ENCODE measurements at regions not wholly inside any gene's neighbourhood (a gene's known extent, or its start where the extent isn't known, plus 50 kb on each side); places are given as distances from the start of the nearest gene placed in this dataset.

- H3K4me2 ChIP-seq (ENCODE audit: control insufficient read depth, extremely low read depth, insufficient read depth, low read depth, low read length) = no peak overlapping the region
- H3K4me1 ChIP-seq (ENCODE audit: control insufficient read depth, extremely low read depth, insufficient read depth, low read length) = peaks cover 9% of the 10 kb centered on the region
- H3K9ac ChIP-seq (ENCODE audit: control insufficient read depth, extremely low read depth, insufficient read depth, low read length) = no peak overlapping the region
- H3K4me3 ChIP-seq (ENCODE audit: control insufficient read depth in 2 of 3, extremely low read depth in 1 of 3, insufficient read depth in 2 of 3, low read depth in 1 of 3, low read length in 3 of 3) = no peak overlapping the region
- no peaks in the 10 kb centered on the region for H3K9me3 ChIP-seq (ENCODE audit: control insufficient read depth, low read depth, low read length)
- no peaks in the 10 kb centered on the region for H3K9me1 ChIP-seq (ENCODE audit: control insufficient read depth, extremely low read depth, insufficient read depth, low read length)
- no peak overlapping the region for H2AFZ ChIP-seq (ENCODE audit: control insufficient read depth, low read length)
- FAIRE-seq = no peak
- H3K36me3 ChIP-seq (ENCODE audit: control insufficient read depth in 2 of 2, extremely low read depth in 1 of 2, insufficient read depth in 2 of 2, low read length in 2 of 2) = no peaks in the 10 kb centered on the region
- no peaks in the 10 kb centered on the region for H4K20me1 ChIP-seq (ENCODE audit: control insufficient read depth, extremely low read depth, insufficient read depth, low read length)
- DNase-seq (ENCODE audit: low read depth, low spot score) = no peak
- dilution Hi-C loops (cut with MboI; ENCODE audit: extremely low pct_ligation_motif_present, low sequenced_read_pairs) = no loop called here
- H3K79me2 ChIP-seq (ENCODE audit: control insufficient read depth, insufficient read depth, low read length) = no peaks in the 10 kb centered on the region
- no peak overlapping the region for H3K27ac ChIP-seq (ENCODE audit: control insufficient read depth, insufficient read depth, low read length)
- peaks cover 5% of the 10 kb centered on the region for H3K27me3 ChIP-seq (ENCODE audit: control insufficient read depth, extremely low read depth, insufficient read depth, low read length)
- TF ChIP-seq CTCF (optimal IDR thresholded peaks at IDR 0.05 in 1 of 3, IDR thresholded peaks at IDR 0.05 in 1 of 3, conservative IDR thresholded peaks at IDR 0.05 in 1 of 3; ENCODE audit: extremely low read depth in 1 of 3, insufficient read depth in 2 of 3, low read length in 3 of 3) = no peak
- TF ChIP-seq EZH2 (IDR thresholded peaks at IDR 0.05; ENCODE audit: low read length) = no peak
Measured at GRCh38 chr1:29804181-29804899, 568.0 kb downstream of the PTPRU start.

GRCh38 chr1:29803486-29803885 is 567.2 kb downstream of the PTPRU start:
- no peak for DNase-seq (ENCODE audit: low read depth, low spot score)
- no peaks in the 10 kb centered on the region for H4K20me1 ChIP-seq (ENCODE audit: control insufficient read depth, extremely low read depth, insufficient read depth, low read length)
- H3K27me3 ChIP-seq (ENCODE audit: control insufficient read depth, extremely low read depth, insufficient read depth, low read length) = peaks cover 5% of the 10 kb centered on the region
- no peak overlapping the region for H3K4me3 ChIP-seq (ENCODE audit: control insufficient read depth in 2 of 3, extremely low read depth in 1 of 3, insufficient read depth in 2 of 3, low read depth in 1 of 3, low read length in 3 of 3)
- no peaks in the 10 kb centered on the region for H3K9me3 ChIP-seq (ENCODE audit: control insufficient read depth, low read depth, low read length)
- dilution Hi-C loops (cut with MboI; ENCODE audit: extremely low pct_ligation_motif_present, low sequenced_read_pairs) = no loop called here
- no peaks in the 10 kb centered on the region for H3K9me1 ChIP-seq (ENCODE audit: control insufficient read depth, extremely low read depth, insufficient read depth, low read length)
- no peak for FAIRE-seq
- TF ChIP-seq CTCF (optimal IDR thresholded peaks at IDR 0.05 in 1 of 3, IDR thresholded peaks at IDR 0.05 in 1 of 3, conservative IDR thresholded peaks at IDR 0.05 in 1 of 3; ENCODE audit: extremely low read depth in 1 of 3, insufficient read depth in 2 of 3, low read length in 3 of 3) (no peak), EZH2 (IDR thresholded peaks at IDR 0.05; ENCODE audit: low read length) (no peak)
- H3K4me2 ChIP-seq (ENCODE audit: control insufficient read depth, extremely low read depth, insufficient read depth, low read depth, low read length) = no peak overlapping the region
- no peak overlapping the region for H3K9ac ChIP-seq (ENCODE audit: control insufficient read depth, extremely low read depth, insufficient read depth, low read length)
- H2AFZ ChIP-seq (ENCODE audit: control insufficient read depth, low read length) = no peak overlapping the region
- H3K4me1 ChIP-seq (ENCODE audit: control insufficient read depth, extremely low read depth, insufficient read depth, low read length) = peaks cover 13% of the 10 kb centered on the region
- no peak overlapping the region for H3K27ac ChIP-seq (ENCODE audit: control insufficient read depth, insufficient read depth, low read length)
- H3K79me2 ChIP-seq (ENCODE audit: control insufficient read depth, insufficient read depth, low read length) = no peaks in the 10 kb centered on the region
- no peaks in the 10 kb centered on the region for H3K36me3 ChIP-seq (ENCODE audit: control insufficient read depth in 2 of 2, extremely low read depth in 1 of 2, insufficient read depth in 2 of 2, low read length in 2 of 2)

Data from keratinocyte (primary cell).